ENCODE measurements at regions not wholly inside any gene's neighbourhood (a gene's known extent, or its start where the extent isn't known, plus 50 kb on each side); places are given as distances from the start of the nearest gene placed in this dataset.

GRCh38 chr17:53061446-53061845, 761.3 kb upstream of the KIF2B start:
- no peak for TF ChIP-seq EZH2 (IDR thresholded peaks at IDR 0.05; ENCODE audit: low read length)
- no peak for TF ChIP-seq CTCF (optimal IDR thresholded peaks at IDR 0.05 in 1 of 3, IDR thresholded peaks at IDR 0.05 in 1 of 3, conservative IDR thresholded peaks at IDR 0.05 in 1 of 3; ENCODE audit: extremely low read depth in 1 of 3, insufficient read depth in 2 of 3, low read length in 3 of 3)
- no peaks in the 10 kb centered on the region for H3K4me1 ChIP-seq (ENCODE audit: control insufficient read depth, extremely low read depth, insufficient read depth, low read length)
- no peak overlapping the region for H3K9ac ChIP-seq (ENCODE audit: control insufficient read depth, extremely low read depth, insufficient read depth, low read length)
- H3K36me3 ChIP-seq (ENCODE audit: control insufficient read depth in 2 of 2, extremely low read depth in 1 of 2, insufficient read depth in 2 of 2, low read length in 2 of 2) = no peaks in the 10 kb centered on the region
- H2AFZ ChIP-seq (ENCODE audit: control insufficient read depth, low read length) = no peak overlapping the region
- no peaks in the 10 kb centered on the region for H3K27me3 ChIP-seq (ENCODE audit: control insufficient read depth, extremely low read depth, insufficient read depth, low read length)
- no peak overlapping the region for H3K4me2 ChIP-seq (ENCODE audit: control insufficient read depth, extremely low read depth, insufficient read depth, low read depth, low read length)
- dilution Hi-C loops (cut with MboI; ENCODE audit: extremely low pct_ligation_motif_present, low sequenced_read_pairs) = no loop called here
- no peak overlapping the region for H3K27ac ChIP-seq (ENCODE audit: control insufficient read depth, insufficient read depth, low read length)
- no peaks in the 10 kb centered on the region for H3K79me2 ChIP-seq (ENCODE audit: control insufficient read depth, insufficient read depth, low read length)
- DNase-seq (ENCODE audit: low read depth, low spot score) (no peak), FAIRE-seq (no peak)
- H3K9me1 ChIP-seq (ENCODE audit: control insufficient read depth, extremely low read depth, insufficient read depth, low read length) = no peaks in the 10 kb centered on the region
- no peaks in the 10 kb centered on the region for H4K20me1 ChIP-seq (ENCODE audit: control insufficient read depth, extremely low read depth, insufficient read depth, low read length)
- no peak overlapping the region for H3K4me3 ChIP-seq (ENCODE audit: control insufficient read depth in 2 of 3, extremely low read depth in 1 of 3, insufficient read depth in 2 of 3, low read depth in 1 of 3, low read length in 3 of 3)
- no peaks in the 10 kb centered on the region for H3K9me3 ChIP-seq (ENCODE audit: control insufficient read depth, low read depth, low read length)

GRCh38 chr17:53058031-53058430, 764.7 kb upstream of the KIF2B start:
- Histone ChIP-seq H3K36me3 (ENCODE audit: control insufficient read depth in 2 of 2, extremely low read depth in 1 of 2, insufficient read depth in 2 of 2, low read length in 2 of 2) (no peaks in the 10 kb centered on the region), H3K27ac (ENCODE audit: control insufficient read depth, insufficient read depth, low read length) (no peak overlapping the region), H3K4me1 (ENCODE audit: control insufficient read depth, extremely low read depth, insufficient read depth, low read length) (no peaks in the 10 kb centered on the region), H3K4me2 (ENCODE audit: control insufficient read depth, extremely low read depth, insufficient read depth, low read depth, low read length) (no peak overlapping the region), H2AFZ (ENCODE audit: control insufficient read depth, low read length) (no peak overlapping the region), H3K79me2 (ENCODE audit: control insufficient read depth, insufficient read depth, low read length) (no peaks in the 10 kb centered on the region), H3K9me3 (ENCODE audit: control insufficient read depth, low read depth, low read length) (no peaks in the 10 kb centered on the region), H3K4me3 (ENCODE audit: control insufficient read depth in 2 of 3, extremely low read depth in 1 of 3, insufficient read depth in 2 of 3, low read depth in 1 of 3, low read length in 3 of 3) (no peak overlapping the region), H3K9ac (ENCODE audit: control insufficient read depth, extremely low read depth, insufficient read depth, low read length) (no peak overlapping the region), H4K20me1 (ENCODE audit: control insufficient read depth, extremely low read depth, insufficient read depth, low read length) (no peaks in the 10 kb centered on the region), H3K27me3 (ENCODE audit: control insufficient read depth, extremely low read depth, insufficient read depth, low read length) (no peaks in the 10 kb centered on the region), H3K9me1 (ENCODE audit: control insufficient read depth, extremely low read depth, insufficient read depth, low read length) (no peaks in the 10 kb centered on the region)
- FAIRE-seq = no peak
- DNase-seq (ENCODE audit: low read depth, low spot score) = no peak
- dilution Hi-C loops (cut with MboI; ENCODE audit: extremely low pct_ligation_motif_present, low sequenced_read_pairs) = no loop called here
- TF ChIP-seq CTCF (optimal IDR thresholded peaks at IDR 0.05 in 1 of 3, IDR thresholded peaks at IDR 0.05 in 1 of 3, conservative IDR thresholded peaks at IDR 0.05 in 1 of 3; ENCODE audit: extremely low read depth in 1 of 3, insufficient read depth in 2 of 3, low read length in 3 of 3) = no peak
- TF ChIP-seq EZH2 (IDR thresholded peaks at IDR 0.05; ENCODE audit: low read length) = no peak
